ENCODE measurements at regions not wholly inside any gene's neighbourhood (a gene's known extent, or its start where the extent isn't known, plus 50 kb on each side); places are given as distances from the start of the nearest gene placed in this dataset.
"Not testable (repeated sequence)": the region's sequence is repeated elsewhere in the genome, so short reads cannot be mapped to it uniquely, and the experiment has no call there.

- H3K27me3 Mint-ChIP-seq; ATAC-seq (replicated peaks); H3K27ac Mint-ChIP-seq; H3K4me1 Mint-ChIP-seq; H3K36me3 Mint-ChIP-seq (ENCODE audit: low read depth); H3K9me3 Mint-ChIP-seq; H3K4me3 Mint-ChIP-seq: not testable (repeated sequence)
Measured at GRCh38 chrX:132302687-132303086, 83.4 kb upstream of the RAP2C start.

GRCh38 chrX:132294776-132295495, 75.7 kb upstream of the RAP2C start:
- Mint-ChIP-seq H3K4me1 (no peaks in the 10 kb centered on the region), H3K4me3 (no peak overlapping the region), H3K36me3 (ENCODE audit: low read depth) (no peaks in the 10 kb centered on the region), H3K27me3 (no peaks in the 10 kb centered on the region), H3K27ac (no peak overlapping the region), H3K9me3 (no peaks in the 10 kb centered on the region)
- no peak for ATAC-seq (replicated peaks)

- H3K36me3 Mint-ChIP-seq (ENCODE audit: low read depth), result no peaks in the 10 kb centered on the region
- H3K27ac Mint-ChIP-seq, result no peak overlapping the region
- no peak for ATAC-seq (replicated peaks)
- H3K27me3 Mint-ChIP-seq, result no peaks in the 10 kb centered on the region
- no peaks in the 10 kb centered on the region for H3K4me1 Mint-ChIP-seq
- no peak overlapping the region for H3K4me3 Mint-ChIP-seq
- no peaks in the 10 kb centered on the region for H3K9me3 Mint-ChIP-seq
Measured at GRCh38 chrX:132294192-132294591, 74.9 kb upstream of the RAP2C start.

GRCh38 chrX:132292793-132293192, 73.5 kb upstream of the RAP2C start:
- Mint-ChIP-seq H3K4me1 (no peaks in the 10 kb centered on the region), H3K4me3 (no peak overlapping the region), H3K27me3 (no peaks in the 10 kb centered on the region), H3K9me3 (no peaks in the 10 kb centered on the region), H3K36me3 (ENCODE audit: low read depth) (no peaks in the 10 kb centered on the region), H3K27ac (no peak overlapping the region)
- ATAC-seq (replicated peaks), result no peak

GRCh38 chrX:132277953-132278614, 58.8 kb upstream of the RAP2C start:
- H3K27me3 Mint-ChIP-seq, result no peaks in the 10 kb centered on the region
- H3K4me3 Mint-ChIP-seq, result no peak overlapping the region
- no peaks in the 10 kb centered on the region for H3K4me1 Mint-ChIP-seq
- no peak for ATAC-seq (replicated peaks)
- H3K36me3 Mint-ChIP-seq (ENCODE audit: low read depth), result no peaks in the 10 kb centered on the region
- no peaks in the 10 kb centered on the region for H3K9me3 Mint-ChIP-seq
- H3K27ac Mint-ChIP-seq, result no peak overlapping the region

GRCh38 chrX:132272826-132273225, 53.6 kb upstream of the RAP2C start:
- H3K9me3 Mint-ChIP-seq, result no peaks in the 10 kb centered on the region
- no peak overlapping the region for H3K27ac Mint-ChIP-seq
- no peak overlapping the region for H3K4me3 Mint-ChIP-seq
- no peak for ATAC-seq (replicated peaks)
- no peaks in the 10 kb centered on the region for H3K27me3 Mint-ChIP-seq
- no peaks in the 10 kb centered on the region for H3K36me3 Mint-ChIP-seq (ENCODE audit: low read depth)
- H3K4me1 Mint-ChIP-seq, result no peaks in the 10 kb centered on the region

GRCh38 chrX:132271311-132271778, 52.1 kb upstream of the RAP2C start:
- H3K36me3 Mint-ChIP-seq (ENCODE audit: low read depth), result no peaks in the 10 kb centered on the region
- no peak for ATAC-seq (replicated peaks)
- H3K27ac Mint-ChIP-seq, result no peak overlapping the region
- no peak overlapping the region for H3K4me3 Mint-ChIP-seq
- H3K27me3 Mint-ChIP-seq, result no peaks in the 10 kb centered on the region
- no peaks in the 10 kb centered on the region for H3K4me1 Mint-ChIP-seq
- no peaks in the 10 kb centered on the region for H3K9me3 Mint-ChIP-seq

- H3K27ac Mint-ChIP-seq, result no peak overlapping the region
- ATAC-seq (replicated peaks), result peak; percentile 30
- no peaks in the 10 kb centered on the region for H3K27me3 Mint-ChIP-seq
- no peaks in the 10 kb centered on the region for H3K9me3 Mint-ChIP-seq
- H3K4me1 Mint-ChIP-seq, result no peaks in the 10 kb centered on the region
- no peaks in the 10 kb centered on the region for H3K36me3 Mint-ChIP-seq (ENCODE audit: low read depth)
- no peak overlapping the region for H3K4me3 Mint-ChIP-seq
Measured at GRCh38 chrX:132270699-132271098, 51.5 kb upstream of the RAP2C start.

- Mint-ChIP-seq H3K27ac (no peak overlapping the region), H3K36me3 (ENCODE audit: low read depth) (no peaks in the 10 kb centered on the region)
Measured at GRCh38 chrX:132270021-132270420, 50.8 kb upstream of the RAP2C start.

More at GRCh38 chrX:132270021-132270420, 50.8 kb upstream of the RAP2C start:
- no peak overlapping the region for H3K4me3 Mint-ChIP-seq
- H3K4me1 Mint-ChIP-seq, result no peaks in the 10 kb centered on the region
- H3K27me3 Mint-ChIP-seq, result no peaks in the 10 kb centered on the region
- no peaks in the 10 kb centered on the region for H3K9me3 Mint-ChIP-seq
- ATAC-seq (replicated peaks), result no peak

All from activated T-helper 17 cell treated with anti-CD3 and anti-CD28 coated beads, Interleukin-2, amount 50 U/mL, for 72 hours (primary cell).